ENCODE measurements at regions not wholly inside any gene's neighbourhood (a gene's known extent, or its start where the extent isn't known, plus 50 kb on each side); places are given as distances from the start of the nearest gene placed in this dataset.
A peak's percentile ranks its signal among the peaks of the same experiment; 100 is the strongest.

GRCh38 chr1:65687428-65688214 lies 105.1 kb upstream of the PDE4B start:
- DNase-seq, result peak; percentile 72

- no peak for DNase-seq
Measured at GRCh38 chr1:65688215-65688566, 104.5 kb upstream of the PDE4B start.

DNA sequence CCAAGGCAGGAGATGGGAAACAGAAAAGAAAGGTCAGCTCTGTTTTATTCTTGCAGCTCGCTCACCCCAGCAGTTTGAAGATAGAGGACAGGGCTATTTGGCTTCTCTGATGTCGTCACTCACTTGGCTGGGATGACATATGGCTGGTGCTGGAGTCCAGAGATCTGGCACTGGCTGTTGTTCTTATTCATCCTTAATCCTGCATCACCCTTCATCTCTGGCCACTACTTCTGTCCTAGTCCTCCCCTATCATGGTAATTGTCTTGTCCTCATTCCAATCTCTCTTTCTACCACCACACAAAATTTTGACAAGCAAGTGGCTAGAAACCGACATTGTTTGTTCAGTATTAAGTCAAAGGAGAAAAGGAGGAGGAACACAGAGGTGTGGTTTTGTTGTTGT lies 103.8 kb upstream of the PDE4B start:
- peak; percentile 50 for DNase-seq

GRCh38 chr1:65691152-65691900 lies 101.4 kb upstream of the PDE4B start:
- peak; percentile 64 for DNase-seq

DNA sequence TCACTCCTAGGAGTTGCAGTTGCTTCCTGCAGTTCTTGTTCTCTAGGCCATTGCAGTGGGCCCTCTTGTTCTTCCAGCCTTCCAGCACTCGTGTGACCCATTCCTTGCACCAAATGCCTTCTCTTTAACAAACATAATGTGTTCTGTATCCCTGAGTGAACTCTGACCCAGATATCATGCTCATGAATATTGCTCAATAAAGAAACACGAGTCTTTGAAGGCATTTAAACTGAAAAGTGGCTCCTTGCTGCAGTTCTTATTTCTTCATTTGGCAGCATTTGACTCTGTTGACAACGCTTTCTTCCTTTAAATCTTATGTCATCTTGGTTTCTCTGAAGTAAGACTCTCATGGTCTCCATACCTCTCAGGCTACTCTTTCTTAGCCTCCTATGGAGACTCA lies 100.7 kb upstream of the PDE4B start:
- DNase-seq, result no peak

DNA sequence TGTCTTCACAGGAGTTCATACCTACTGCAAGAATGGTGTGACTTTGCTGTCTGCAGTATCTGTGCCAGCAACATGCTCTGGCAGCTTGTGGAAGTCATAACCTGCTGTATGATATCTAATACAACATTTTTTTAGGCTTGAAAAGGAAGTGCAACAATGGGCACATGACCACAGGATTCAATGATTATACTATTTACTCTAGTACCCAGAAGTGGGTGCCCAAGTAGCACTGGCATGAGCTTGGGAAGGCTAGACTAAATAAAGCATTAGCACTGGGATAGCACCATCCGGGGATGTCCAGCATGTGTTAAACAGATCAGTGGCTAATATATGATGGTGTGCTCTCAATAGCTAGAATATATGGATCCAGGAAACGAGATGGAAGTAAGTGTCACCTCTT lies 98.6 kb upstream of the PDE4B start:
- no peak for DNase-seq

- DNase-seq, result no peak
Measured at GRCh38 chr1:65694933-65695332, 97.8 kb upstream of the PDE4B start.

DNA sequence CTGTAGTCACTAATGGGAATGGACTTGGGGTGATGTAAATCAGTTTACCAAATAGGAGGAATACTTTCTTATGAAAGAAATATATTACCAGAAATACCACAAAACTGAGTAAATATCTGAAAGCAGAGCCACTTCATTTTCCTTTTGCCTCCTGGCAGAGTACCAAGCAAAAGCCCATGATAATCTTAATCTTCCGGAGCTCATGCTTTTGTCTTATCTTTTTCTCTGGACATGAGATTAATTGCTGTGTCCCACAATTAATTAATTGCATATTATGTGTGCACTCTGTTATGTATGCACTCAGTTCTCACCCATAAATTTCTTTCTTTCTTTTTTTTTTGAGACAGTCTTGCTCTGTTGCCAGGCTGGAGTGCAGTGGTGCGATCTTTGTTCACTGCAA lies 94.1 kb upstream of the PDE4B start:
- DNase-seq, result no peak

GRCh38 chr1:65703853-65704252 lies 88.8 kb upstream of the PDE4B start:
- DNase-seq, result no peak

- no peak for DNase-seq
Measured at GRCh38 chr1:65704318-65704717, 88.4 kb upstream of the PDE4B start.

- DNase-seq, result peak; percentile 10
Measured at GRCh38 chr1:65717815-65718454, 74.8 kb upstream of the PDE4B start.

DNA sequence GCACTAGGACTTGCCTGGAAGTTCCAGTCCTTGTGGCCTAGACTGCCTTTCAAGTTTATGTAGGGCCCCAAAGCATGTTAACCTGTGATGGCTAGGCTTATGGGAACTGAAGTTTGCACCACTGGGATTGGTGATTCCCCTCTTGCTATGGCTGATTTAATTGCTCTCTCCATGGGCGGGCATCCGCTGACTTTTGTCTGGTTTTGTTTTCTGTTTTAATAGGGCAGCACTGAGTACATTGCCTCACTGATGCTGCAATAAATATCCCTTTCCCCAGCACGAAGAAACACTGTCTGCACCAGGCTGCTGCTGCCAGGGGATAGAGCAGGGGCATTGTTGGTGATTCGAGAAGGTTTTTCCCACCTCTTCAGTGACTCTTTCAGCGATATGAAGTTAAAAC lies 73.3 kb upstream of the PDE4B start:
- DNase-seq, result no peak

DNA sequence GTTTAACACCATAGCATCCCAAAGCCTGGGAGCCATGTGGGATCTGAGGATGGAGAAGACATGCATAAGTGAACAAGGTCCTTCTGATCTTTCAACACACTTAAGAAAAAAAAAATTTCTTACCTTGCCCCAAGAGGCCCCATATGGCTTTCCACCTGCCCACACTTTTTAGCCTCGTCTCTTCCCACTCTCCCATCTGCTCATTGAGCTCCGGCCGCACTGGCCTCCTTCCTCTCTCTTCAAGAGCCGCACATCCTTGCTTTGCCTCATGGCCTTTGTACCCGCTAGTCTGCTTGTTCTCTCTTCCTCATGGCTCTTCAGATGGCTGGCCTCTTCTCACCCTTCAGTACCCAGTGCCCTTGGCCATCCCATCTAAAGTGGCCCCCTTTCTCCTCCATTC lies 70.2 kb upstream of the PDE4B start:
- peak; percentile 7 for DNase-seq

- peak; percentile 23 for DNase-seq
Measured at GRCh38 chr1:65724151-65724550, 68.5 kb upstream of the PDE4B start.

GRCh38 chr1:65725064-65725463 lies 67.6 kb upstream of the PDE4B start:
- DNase-seq, result no peak

GRCh38 chr1:65728504-65728903 lies 64.2 kb upstream of the PDE4B start:
- DNase-seq, result no peak

- DNase-seq, result no peak
Measured at GRCh38 chr1:65729259-65729658, 63.4 kb upstream of the PDE4B start.

- no peak for DNase-seq
Measured at GRCh38 chr1:65734979-65735378, 57.7 kb upstream of the PDE4B start.

- no peak for DNase-seq
Measured at GRCh38 chr1:65741993-65742392, 50.7 kb upstream of the PDE4B start.

Data from NCI-H82 (cell line).